Liver (tissue), 3 donors: ENCODE measurements at regions not wholly inside any gene's neighbourhood (a gene's known extent, or its start where the extent isn't known, plus 50 kb on each side); places are given as distances from the start of the nearest gene placed in this dataset.

Source experiments
- ATF3 ChIP-seq: IDR thresholded peaks from 2 replicates; pipeline ENCODE4 v1.6.1; 2016; ENCODE audit warnings: antibody characterized with exemption
- CTCF ChIP-seq: fragments of 150-350 bp; IDR thresholded peaks from 2 replicates; pipeline ENCODE4 v1.5.1; 2017; ENCODE audit warnings: improper control_type of control experiment, low read depth, low read length; ENCODE audit not compliant: missing input control
- EGR1 ChIP-seq, 2 donors: IDR thresholded peaks; 2 replicates each; pipeline ENCODE4 v1.6.1; 2016 to 2018; ENCODE audit warnings: antibody characterized with exemption in 2 of 2, low read depth in 2 of 2
- FOXA1 ChIP-seq: IDR thresholded peaks from 2 replicates; pipeline ENCODE4 v1.6.1; 2016; ENCODE audit warnings: antibody characterized with exemption
- GABPA ChIP-seq, 2 donors: IDR thresholded peaks in 1 of 2; conservative IDR thresholded peaks in 1 of 2; 2 replicates each; pipeline ENCODE4 v1.6.1; 2016; ENCODE audit warnings: antibody characterized with exemption in 2 of 2, mild to moderate bottlenecking in 1 of 2, moderate library complexity in 1 of 2
- JUND ChIP-seq, 2 donors: IDR thresholded peaks; 2 replicates each; pipeline ENCODE4 v1.6.1; 2016; ENCODE audit warnings: antibody characterized with exemption in 2 of 2
- MAX ChIP-seq: IDR thresholded peaks from 2 replicates; pipeline ENCODE4 v1.6.1; 2016; ENCODE audit warnings: antibody characterized with exemption
- REST ChIP-seq: IDR thresholded peaks from 2 replicates; pipeline ENCODE4 v1.6.1; 2016; ENCODE audit warnings: antibody characterized with exemption, mild to moderate bottlenecking
- ZBTB33 ChIP-seq: IDR thresholded peaks from 2 replicates; pipeline ENCODE4 v1.6.1; 2016; ENCODE audit warnings: antibody characterized with exemption
- donor health status: healthy.
- donor health status: healthy.

- TF ChIP-seq CTCF (no peak), ZBTB33 (no peak), REST (no peak), GABPA (IDR thresholded peaks at IDR 0.05 in 1 of 2, conservative IDR thresholded peaks at IDR 0.05 in 1 of 2) (no peak), EGR1 (IDR thresholded peaks at IDR 0.05; ENCODE audit: low read depth in 2 of 2) (no peak), FOXA1 (no peak), JUND (IDR thresholded peaks at IDR 0.05) (no peak), ATF3 (no peak), MAX (no peak)
These were observed 52.2 kb upstream of the CIBAR2 start for GRCh38 chr16:85164431-85164830.
